Vagina (tissue), 2 donors: ENCODE measurements at regions not wholly inside any gene's neighbourhood (a gene's known extent, or its start where the extent isn't known, plus 50 kb on each side); places are given as distances from the start of the nearest gene placed in this dataset.

Source experiments
- DNase-seq, 2 donors: peaks; one replicate each; pipeline ENCODE4 v3.0.0-alpha.2; 2017; ENCODE audit errors: extremely low spot score in 2 of 2
- H3K27ac ChIP-seq: fragments of 200-600 bp; sonication (generic); one replicate; pipeline ENCODE4 v1.5.1; 2019
- H3K27me3 ChIP-seq: fragments of 200-600 bp; sonication (generic); one replicate; pipeline ENCODE4 v1.5.1; 2019
- H3K36me3 ChIP-seq, 2 donors: fragments of 200-600 bp; sonication (generic); one replicate each; pipeline ENCODE4 v1.5.1; 2017 to 2019
- H3K4me1 ChIP-seq: fragments of 200-600 bp; sonication (generic); one replicate; pipeline ENCODE4 v1.5.1; 2019
- H3K4me3 ChIP-seq, 2 donors: fragments of 200-600 bp; sonication (generic); 1 replicate in 1 of 2; 2 replicates in 1 of 2; pipeline ENCODE4 v1.5.1; 2016 to 2019
- H3K9me3 ChIP-seq: fragments of 200-600 bp; sonication (generic); one replicate; pipeline ENCODE4 v1.5.1; 2019
- POLR2A ChIP-seq, 2 donors: fragments of 450-650 bp; IDR thresholded peaks; one replicate each; pipeline ENCODE4 v1.6.1; 2017; ENCODE audit warnings: antibody characterized with exemption in 2 of 2, mild to moderate bottlenecking in 2 of 2, moderate library complexity in 2 of 2
- POLR2AphosphoS5 ChIP-seq, 2 donors: sonication (generic); formaldehyde crosslinking; IDR thresholded peaks; one replicate each; pipeline ENCODE4 v1.9.0; 2017; ENCODE audit warnings: antibody characterized with exemption in 2 of 2, mild to moderate bottlenecking in 2 of 2, low read depth in 1 of 2; ENCODE audit not compliant: insufficient read depth in 1 of 2
- intact Hi-C: fragments of 100-400 bp; cut with DNase I; formaldehyde crosslinking; loops from one replicate; pipeline ENCODE4 v1.15.1; 2023
- TF ChIP-seq, protein P1 (sequence below), 3 experiments: fragments of 450-650 bp in 2 of 3; fragments of 200-600 bp in 1 of 3; sonication (generic) in 1 of 3; IDR thresholded peaks; one replicate each; pipeline ENCODE4 v1.5.1; 2017 to 2019; ENCODE audit warnings: antibody characterized with exemption in 3 of 3, mild to moderate bottlenecking in 2 of 3, moderate library complexity in 2 of 3

GRCh38 chr15:81454024-81454423, 80.0 kb upstream of the TMC3 start:
- no peaks in the 10 kb centered on the region for H3K36me3 ChIP-seq
- intact Hi-C loops, result no loop called here

GRCh38 chr15:81450721-81451120, 76.7 kb upstream of the TMC3 start:
- no peaks in the 10 kb centered on the region for H3K27me3 ChIP-seq
- intact Hi-C loops, result no loop called here
- TF ChIP-seq POLR2AphosphoS5 (IDR thresholded peaks at IDR 0.05; ENCODE audit: insufficient read depth in 1 of 2, low read depth in 1 of 2) (no peak), POLR2A (IDR thresholded peaks at IDR 0.05) (no peak)
- TF ChIP-seq, protein P1, sequence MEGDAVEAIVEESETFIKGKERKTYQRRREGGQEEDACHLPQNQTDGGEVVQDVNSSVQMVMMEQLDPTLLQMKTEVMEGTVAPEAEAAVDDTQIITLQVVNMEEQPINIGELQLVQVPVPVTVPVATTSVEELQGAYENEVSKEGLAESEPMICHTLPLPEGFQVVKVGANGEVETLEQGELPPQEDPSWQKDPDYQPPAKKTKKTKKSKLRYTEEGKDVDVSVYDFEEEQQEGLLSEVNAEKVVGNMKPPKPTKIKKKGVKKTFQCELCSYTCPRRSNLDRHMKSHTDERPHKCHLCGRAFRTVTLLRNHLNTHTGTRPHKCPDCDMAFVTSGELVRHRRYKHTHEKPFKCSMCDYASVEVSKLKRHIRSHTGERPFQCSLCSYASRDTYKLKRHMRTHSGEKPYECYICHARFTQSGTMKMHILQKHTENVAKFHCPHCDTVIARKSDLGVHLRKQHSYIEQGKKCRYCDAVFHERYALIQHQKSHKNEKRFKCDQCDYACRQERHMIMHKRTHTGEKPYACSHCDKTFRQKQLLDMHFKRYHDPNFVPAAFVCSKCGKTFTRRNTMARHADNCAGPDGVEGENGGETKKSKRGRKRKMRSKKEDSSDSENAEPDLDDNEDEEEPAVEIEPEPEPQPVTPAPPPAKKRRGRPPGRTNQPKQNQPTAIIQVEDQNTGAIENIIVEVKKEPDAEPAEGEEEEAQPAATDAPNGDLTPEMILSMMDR (IDR thresholded peaks at IDR 0.05), result no peak

More at GRCh38 chr15:81454024-81454423, 80.0 kb upstream of the TMC3 start:
- no peak for DNase-seq
- H3K27ac ChIP-seq, result no peak overlapping the region
- no peaks in the 10 kb centered on the region for H3K27me3 ChIP-seq
- H3K4me3 ChIP-seq, result no peak overlapping the region
- no peaks in the 10 kb centered on the region for H3K4me1 ChIP-seq
- H3K9me3 ChIP-seq, result no peaks in the 10 kb centered on the region
- TF ChIP-seq POLR2AphosphoS5 (IDR thresholded peaks at IDR 0.05; ENCODE audit: insufficient read depth in 1 of 2, low read depth in 1 of 2) (no peak), POLR2A (IDR thresholded peaks at IDR 0.05) (no peak)
- TF ChIP-seq, protein P1 (IDR thresholded peaks at IDR 0.05), result no peak

DNA sequence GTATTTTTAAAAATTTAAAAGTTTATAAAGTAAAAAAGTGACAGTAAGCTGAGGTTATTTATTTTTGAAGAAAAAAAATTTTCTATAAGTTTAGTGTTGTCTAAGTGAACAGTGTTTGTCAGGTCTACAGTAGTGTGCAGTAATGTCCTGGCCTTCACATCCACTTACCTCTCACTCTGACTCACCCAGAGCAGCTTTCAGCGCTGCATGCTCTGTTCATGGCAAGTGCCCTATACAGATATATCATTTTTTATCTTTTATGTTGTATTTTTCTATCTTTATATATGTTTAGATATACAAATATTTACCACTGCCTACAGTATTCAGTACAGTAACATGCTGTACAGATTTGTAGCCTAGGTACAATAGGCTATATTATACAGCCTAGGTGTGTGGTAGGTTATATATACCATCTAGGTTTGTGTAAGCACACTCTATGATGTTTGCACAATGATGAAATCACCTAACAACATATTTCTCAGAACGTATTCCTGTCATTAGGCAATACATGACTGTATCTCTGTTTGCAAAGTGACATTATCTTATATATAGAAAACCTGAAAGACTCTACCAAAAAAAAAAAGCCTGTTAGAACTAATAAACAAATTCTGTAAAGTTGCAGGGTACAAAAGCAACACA, 75.9 kb upstream of the TMC3 start:
- no peaks in the 10 kb centered on the region for H3K36me3 ChIP-seq
- no peak for DNase-seq
- no peaks in the 10 kb centered on the region for H3K9me3 ChIP-seq
- H3K4me3 ChIP-seq, result no peak overlapping the region
- no peaks in the 10 kb centered on the region for H3K27me3 ChIP-seq
- no peaks in the 10 kb centered on the region for H3K4me1 ChIP-seq
- intact Hi-C loops, result no loop called here
- H3K27ac ChIP-seq, result no peak overlapping the region
- TF ChIP-seq, protein P1 (IDR thresholded peaks at IDR 0.05), result no peak
- TF ChIP-seq POLR2A (IDR thresholded peaks at IDR 0.05), result no peak
- TF ChIP-seq POLR2AphosphoS5 (IDR thresholded peaks at IDR 0.05; ENCODE audit: insufficient read depth in 1 of 2, low read depth in 1 of 2), result no peak

More at GRCh38 chr15:81450721-81451120, 76.7 kb upstream of the TMC3 start:
- no peak for DNase-seq
- Histone ChIP-seq H3K4me1 (no peaks in the 10 kb centered on the region), H3K27ac (no peak overlapping the region), H3K4me3 (no peak overlapping the region), H3K9me3 (no peaks in the 10 kb centered on the region), H3K36me3 (no peaks in the 10 kb centered on the region)

GRCh38 chr15:81443040-81443820, 69.2 kb upstream of the TMC3 start:
- no peaks in the 10 kb centered on the region for H3K27me3 ChIP-seq
- no peak for DNase-seq
- intact Hi-C loops, result no loop called here

More at GRCh38 chr15:81443040-81443820, 69.2 kb upstream of the TMC3 start:
- Histone ChIP-seq H3K36me3 (no peaks in the 10 kb centered on the region), H3K27ac (no peak overlapping the region), H3K4me1 (no peaks in the 10 kb centered on the region), H3K9me3 (no peaks in the 10 kb centered on the region), H3K4me3 (no peak overlapping the region)
- TF ChIP-seq, protein P1 (IDR thresholded peaks at IDR 0.05), result no peak
- TF ChIP-seq POLR2AphosphoS5 (IDR thresholded peaks at IDR 0.05; ENCODE audit: insufficient read depth in 1 of 2, low read depth in 1 of 2), result no peak
- TF ChIP-seq POLR2A (IDR thresholded peaks at IDR 0.05), result no peak
